Gastrocnemius medialis (tissue), 4 donors: ENCODE measurements at regions not wholly inside any gene's neighbourhood (a gene's known extent, or its start where the extent isn't known, plus 50 kb on each side); places are given as distances from the start of the nearest gene placed in this dataset.

Experiments
- POLR2A ChIP-seq, 2 donors: fragments of 450-650 bp; IDR thresholded peaks; one replicate each; pipeline ENCODE4 v1.6.1; 2017; ENCODE audit warnings: antibody characterized with exemption in 2 of 2, mild to moderate bottlenecking in 2 of 2, moderate library complexity in 2 of 2
- TF ChIP-seq, protein P1 (sequence below), 5 experiments: fragments of 450-650 bp in 3 of 5; fragments of 200-600 bp in 2 of 5; sonication (generic) in 2 of 5; IDR thresholded peaks in 4 of 5; conservative IDR thresholded peaks in 1 of 5; 1 replicate in 4 of 5; 2 replicates in 1 of 5; pipeline ENCODE4 v1.5.1; 2016 to 2019; ENCODE audit warnings: antibody characterized with exemption in 5 of 5, mild to moderate bottlenecking in 3 of 5, moderate library complexity in 3 of 5

DNA sequence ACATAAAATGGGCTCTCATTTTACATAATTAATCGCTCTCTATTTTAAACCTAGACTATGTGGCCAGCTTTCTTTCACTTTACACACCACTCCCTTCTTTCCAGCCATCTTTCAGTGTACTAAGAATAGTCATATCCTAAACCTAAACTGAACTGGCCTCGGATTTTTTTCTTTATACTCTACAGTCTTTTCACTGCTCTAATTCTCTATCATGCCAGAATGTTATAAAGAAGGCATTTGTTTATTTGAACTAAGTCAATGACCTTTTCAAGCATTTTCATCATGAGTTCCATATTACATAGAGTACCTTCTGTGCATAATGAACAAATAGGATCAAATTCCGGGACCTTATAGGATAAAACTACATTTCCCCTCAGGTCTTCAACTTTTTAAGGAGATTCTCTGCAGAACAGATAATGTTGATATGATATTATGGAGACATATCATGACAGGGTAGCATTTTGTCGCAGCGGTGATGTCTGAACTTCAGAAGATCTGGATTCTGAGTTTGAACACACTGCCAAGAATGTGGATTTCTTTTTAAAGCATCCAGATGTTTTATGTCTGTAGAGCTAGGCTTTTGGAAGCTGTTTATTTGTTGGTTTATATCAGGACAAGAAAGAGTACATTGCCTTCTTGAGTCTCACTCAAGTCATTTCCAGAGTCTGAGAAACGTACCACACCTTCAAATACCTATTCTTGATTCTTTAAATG, 1047.3 kb downstream of the MCTP2 start:
- TF ChIP-seq, protein P1, sequence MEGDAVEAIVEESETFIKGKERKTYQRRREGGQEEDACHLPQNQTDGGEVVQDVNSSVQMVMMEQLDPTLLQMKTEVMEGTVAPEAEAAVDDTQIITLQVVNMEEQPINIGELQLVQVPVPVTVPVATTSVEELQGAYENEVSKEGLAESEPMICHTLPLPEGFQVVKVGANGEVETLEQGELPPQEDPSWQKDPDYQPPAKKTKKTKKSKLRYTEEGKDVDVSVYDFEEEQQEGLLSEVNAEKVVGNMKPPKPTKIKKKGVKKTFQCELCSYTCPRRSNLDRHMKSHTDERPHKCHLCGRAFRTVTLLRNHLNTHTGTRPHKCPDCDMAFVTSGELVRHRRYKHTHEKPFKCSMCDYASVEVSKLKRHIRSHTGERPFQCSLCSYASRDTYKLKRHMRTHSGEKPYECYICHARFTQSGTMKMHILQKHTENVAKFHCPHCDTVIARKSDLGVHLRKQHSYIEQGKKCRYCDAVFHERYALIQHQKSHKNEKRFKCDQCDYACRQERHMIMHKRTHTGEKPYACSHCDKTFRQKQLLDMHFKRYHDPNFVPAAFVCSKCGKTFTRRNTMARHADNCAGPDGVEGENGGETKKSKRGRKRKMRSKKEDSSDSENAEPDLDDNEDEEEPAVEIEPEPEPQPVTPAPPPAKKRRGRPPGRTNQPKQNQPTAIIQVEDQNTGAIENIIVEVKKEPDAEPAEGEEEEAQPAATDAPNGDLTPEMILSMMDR (IDR thresholded peaks at IDR 0.05 in 4 of 5, conservative IDR thresholded peaks at IDR 0.05 in 1 of 5), result no peak
- no peak for TF ChIP-seq POLR2A (IDR thresholded peaks at IDR 0.05)
